ENCODE measurements at regions not wholly inside any gene's neighbourhood (a gene's known extent, or its start where the extent isn't known, plus 50 kb on each side); places are given as distances from the start of the nearest gene placed in this dataset.

GRCh38 chr12:124125203-124125871, 152.3 kb downstream of the ZNF664 start:
- TF ChIP-seq CTCF (IDR thresholded peaks at IDR 0.05) = no peak
- no peak for TF ChIP-seq POLR2A (IDR thresholded peaks at IDR 0.05)
